Endothelial cell of umbilical vein (primary cell): ENCODE measurements at regions not wholly inside any gene's neighbourhood (a gene's known extent, or its start where the extent isn't known, plus 50 kb on each side); places are given as distances from the start of the nearest gene placed in this dataset.

Experiments used
- BruUV-seq: library from RNA; stranded (reverse); fragments of 400-500 nt; replicated peaks from 2 replicates; lab custom pipeline; 2021; lab: Mats Ljungman, UMichigan
- CTCF ChIA-PET: fragments of 300-600, 350-600 bp; sonication (Branson Sonifier 250); formaldehyde crosslinking; loops from one replicate; lab custom pipeline; 2021; ENCODE audit warnings: antibody characterized with exemption, inconsistent platforms; lab: Charles Lee
- POLR2A ChIA-PET: fragments of 300-600, 350-600 bp; sonication (Branson Sonifier 250); formaldehyde crosslinking; loops from one replicate; lab custom pipeline; 2021; ENCODE audit warnings: antibody characterized with exemption, inconsistent platforms; lab: Charles Lee
- DNase-seq: peaks from one replicate; pipeline ENCODE4 v3.0.0-alpha.2; 2011; ENCODE audit warnings: low read depth, low spot score
- FAIRE-seq: peaks from 2 replicates; lab custom pipeline; 2011; peaks lifted over from hg19 to GRCh38; lab: Jason Lieb, UNC
- H2AFZ ChIP-seq: 2 replicates; pipeline ENCODE4 v1.6.0; 2012; ENCODE audit warnings: low read depth, low read length, control low read depth, inconsistent platforms
- H3K27ac ChIP-seq: 2 replicates; pipeline ENCODE4 v1.5.1; 2011; ENCODE audit warnings: low read depth, mild to moderate bottlenecking, control low read depth, low read length, moderate library complexity; ENCODE audit not compliant: insufficient read depth
- H3K27me3 ChIP-seq, 2 experiments: 2 replicates each; pipeline versions ENCODE4 v1.6.0 to v1.6.1; 2011; ENCODE audit warnings: low read length in 2 of 2, mixed read lengths in 1 of 2; ENCODE audit not compliant: control insufficient read depth in 2 of 2, insufficient read depth in 2 of 2
- H3K36me3 ChIP-seq, 2 experiments: 2 replicates in 1 of 2; 3 replicates in 1 of 2; pipeline ENCODE4 v1.5.1; 2011; ENCODE audit warnings: low read length in 2 of 2, mild to moderate bottlenecking in 1 of 2, moderate library complexity in 1 of 2; ENCODE audit not compliant: control insufficient read depth in 2 of 2, insufficient read depth in 2 of 2; ENCODE audit errors: extremely low read depth in 1 of 2
- H3K4me1 ChIP-seq: 3 replicates; pipeline ENCODE4 v1.5.1; 2011; ENCODE audit warnings: mild to moderate bottlenecking, low read length; ENCODE audit not compliant: control insufficient read depth, insufficient read depth; ENCODE audit errors: extremely low read depth
- H3K4me2 ChIP-seq: 2 replicates; pipeline ENCODE4 v1.6.1; 2011; ENCODE audit warnings: low read length, control low read depth, mixed read lengths; ENCODE audit not compliant: insufficient read depth
- H3K4me3 ChIP-seq, 3 experiments: fragments of 200-600 bp in 1 of 3; sonication (generic), shearing (Covaris generic) in 1 of 3; replicated peaks in 1 of 3; 2 replicates each; pipeline ENCODE4 v1.5.1; 2011 to 2016; ENCODE audit warnings: control low read depth in 3 of 3, low read length in 3 of 3, mild to moderate bottlenecking in 2 of 3, inconsistent platforms in 1 of 3, low read depth in 1 of 3, moderate library complexity in 1 of 3; ENCODE audit not compliant: insufficient read depth in 1 of 3
- H3K79me2 ChIP-seq: 2 replicates; pipeline ENCODE4 v1.6.0; 2012; ENCODE audit warnings: low read length, inconsistent platforms; ENCODE audit not compliant: control insufficient read depth, insufficient read depth
- H3K9ac ChIP-seq: replicated peaks from 2 replicates; pipeline ENCODE3; 2011; ENCODE audit warnings: low read length, control low read depth; ENCODE audit not compliant: insufficient read depth; ENCODE audit errors: extremely low read depth
- H3K9me1 ChIP-seq: replicated peaks from 3 replicates; pipeline ENCODE4 v1.6.0; 2011; ENCODE audit warnings: mild to moderate bottlenecking, low read length; ENCODE audit not compliant: control insufficient read depth, insufficient read depth; ENCODE audit errors: extremely low read depth
- H3K9me3 ChIP-seq: replicated peaks from 2 replicates; pipeline ENCODE4 v1.5.1; 2012; ENCODE audit warnings: low read length, inconsistent platforms; ENCODE audit not compliant: control insufficient read depth, insufficient read depth
- H4K20me1 ChIP-seq: replicated peaks from 2 replicates; pipeline ENCODE3; 2011; ENCODE audit warnings: mild to moderate bottlenecking, low read length; ENCODE audit not compliant: control insufficient read depth, insufficient read depth; ENCODE audit errors: extremely low read depth
- CTCF ChIP-seq, 2 donors: IDR thresholded peaks; 1 replicate in 1 of 2; 2 replicates in 1 of 2; pipeline ENCODE4 v1.5.1; 2011; ENCODE audit warnings: low read length in 2 of 2, mild to moderate bottlenecking in 2 of 2, moderate library complexity in 2 of 2, control low read depth in 1 of 2, inconsistent platforms in 1 of 2, low read depth in 1 of 2; ENCODE audit not compliant: insufficient read depth in 1 of 2; ENCODE audit errors: extremely low read depth in 1 of 2
- EZH2 ChIP-seq: IDR thresholded peaks from 2 replicates; pipeline ENCODE4 v1.6.1; 2012; ENCODE audit warnings: borderline replicate concordance, low read depth, mild to moderate bottlenecking, moderate library complexity, low read length, inconsistent platforms; ENCODE audit not compliant: severe bottlenecking
- FOS ChIP-seq: IDR thresholded peaks from 2 replicates; pipeline ENCODE4 v1.6.1; 2011; ENCODE audit warnings: mild to moderate bottlenecking, low read length, moderate library complexity, borderline replicate concordance; ENCODE audit not compliant: insufficient read depth
- GATA2 ChIP-seq: IDR thresholded peaks from 2 replicates; pipeline ENCODE4 v1.7.0; 2011; ENCODE audit warnings: low read depth, mild to moderate bottlenecking, moderate library complexity, mixed read lengths, low read length; ENCODE audit not compliant: insufficient read length, insufficient read depth
- JUN ChIP-seq: IDR thresholded peaks from 2 replicates; pipeline ENCODE4 v1.6.1; 2011; ENCODE audit warnings: borderline replicate concordance, low read depth; ENCODE audit not compliant: insufficient read length, insufficient read depth
- MAX ChIP-seq: IDR thresholded peaks from 2 replicates; pipeline ENCODE4 v1.6.1; 2011; ENCODE audit not compliant: insufficient read depth, insufficient read length
- MYC ChIP-seq: IDR thresholded peaks from one replicate; pipeline ENCODE4 v1.6.1; 2011; ENCODE audit warnings: mild to moderate bottlenecking, low read depth, low read length
- POLR2A ChIP-seq: IDR thresholded peaks from 2 replicates; pipeline ENCODE4 v1.6.1; 2012; ENCODE audit warnings: low read depth, mild to moderate bottlenecking, control low read depth, low read length
- POLR2AphosphoS5 ChIP-seq: IDR thresholded peaks from 2 replicates; pipeline ENCODE4 v1.6.1; 2012; ENCODE audit warnings: low read depth, mild to moderate bottlenecking, control low read depth, low read length, moderate library complexity; ENCODE audit not compliant: insufficient read depth
- dilution Hi-C: fragments of 300-500 bp; cut with MboI; formaldehyde crosslinking; loops from one replicate; pipeline ENCODE4 v1.15.0; 2019; ENCODE audit warnings: low sequenced_read_pairs; ENCODE audit not compliant: extremely low pct_ligation_motif_present
- intact Hi-C: fragments of 100-400 bp; cut with micrococcal nuclease; formaldehyde crosslinking; loops from one replicate; pipeline ENCODE4 v1.10.0; 2022

DNA sequence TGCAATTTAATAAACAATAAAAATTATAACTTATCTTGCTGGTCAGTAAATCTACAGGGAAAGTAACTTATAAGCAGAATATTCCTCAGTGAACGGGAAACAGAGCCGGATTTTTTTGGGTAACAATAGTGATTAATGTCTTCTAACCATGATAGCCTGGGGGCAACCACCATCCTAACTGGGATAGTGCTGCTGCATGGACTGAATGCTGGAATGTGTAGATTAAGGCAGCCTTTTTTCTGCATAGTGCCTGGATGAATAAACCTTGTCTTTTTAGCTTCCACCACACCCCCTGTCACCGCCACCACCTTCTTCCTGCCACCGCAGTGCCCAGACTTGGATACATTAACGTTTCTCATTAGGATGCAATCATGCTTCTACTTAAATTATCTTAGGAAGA, 83.6 kb upstream of the LNX1 start:
- Histone ChIP-seq H4K20me1 (no peaks in the 10 kb centered on the region), H3K27me3 (peaks cover 7 to 10% of the 10 kb centered on the region in 2 experiments), H3K4me2 (no peak overlapping the region), H3K36me3 (no peaks in the 10 kb centered on the region), H3K4me3 (no peak overlapping the region), H3K4me1 (no peaks in the 10 kb centered on the region), H2AFZ (no peak overlapping the region), H3K9me1 (no peaks in the 10 kb centered on the region), H3K27ac (no peak overlapping the region), H3K79me2 (no peaks in the 10 kb centered on the region), H3K9ac (no peak overlapping the region), H3K9me3 (no peaks in the 10 kb centered on the region)
- no TSS peak for BruUV-seq
- CTCF ChIA-PET, result no interaction called here
- POLR2A ChIA-PET, result no interaction called here
- intact Hi-C loops (no loop called here), dilution Hi-C loops (no loop called here)
- no peak for FAIRE-seq
- TF ChIP-seq MYC (no peak), EZH2 (no peak), CTCF (IDR thresholded peaks at IDR 0.05; ENCODE audit: extremely low read depth in 1 of 2, insufficient read depth in 1 of 2, low read depth in 1 of 2, low read length in 2 of 2) (no peak), POLR2AphosphoS5 (no peak), POLR2A (no peak), MAX (no peak), JUN (no peak), GATA2 (no peak), FOS (no peak)
- DNase-seq, result no peak
